RWPE1 (cell line): ENCODE measurements at regions not wholly inside any gene's neighbourhood (a gene's known extent, or its start where the extent isn't known, plus 50 kb on each side); places are given as distances from the start of the nearest gene placed in this dataset.

ENCODE experiments used
- CTCF ChIA-PET: fragments of 350-600 bp; sonication (Branson Sonifier 250); formaldehyde crosslinking; extraction: SDS; loops from one replicate; lab custom pipeline; 2021; lab: Yijun Ruan, JAX
- POLR2A ChIA-PET: fragments of 400-600 bp; formaldehyde crosslinking; extraction: SDS; loops from one replicate; lab custom pipeline; 2020; ENCODE audit warnings: antibody characterized with exemption; ENCODE audit not compliant: low non-redundant PET; lab: Yijun Ruan, JAX
- DNase-seq: peaks from one replicate; pipeline ENCODE4 v3.0.0; 2012; ENCODE audit warnings: low spot score
- H3K27ac ChIP-seq: fragments of 450-650 bp; 2 replicates; pipeline ENCODE4 v1.5.1; 2017
- TF ChIP-seq, protein P1 (sequence below): fragments of 450-650 bp; conservative IDR thresholded peaks from 2 replicates; pipeline ENCODE4 v1.5.1; 2017; ENCODE audit warnings: low read depth, mild to moderate bottlenecking

DNA sequence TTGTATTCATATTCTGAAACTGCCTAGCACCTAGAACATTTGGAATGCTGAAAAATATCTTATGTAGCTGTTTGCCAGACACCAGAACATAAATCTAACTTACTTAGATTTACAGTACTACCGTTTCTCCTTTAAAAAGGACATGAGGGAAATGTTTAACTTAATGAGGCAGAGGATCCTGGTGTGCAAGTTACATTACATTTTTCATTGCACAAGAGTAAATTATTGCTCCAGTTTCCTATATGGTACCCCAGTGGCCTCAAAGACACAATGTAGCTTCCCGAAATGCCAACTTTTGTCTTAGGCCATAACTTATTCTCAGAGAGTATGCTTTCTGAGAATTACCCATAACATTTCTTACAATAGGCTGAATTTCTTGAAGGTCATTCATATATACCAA lies 105.5 kb upstream of the DTNA start:
- DNase-seq, result no peak
- TF ChIP-seq, protein P1, sequence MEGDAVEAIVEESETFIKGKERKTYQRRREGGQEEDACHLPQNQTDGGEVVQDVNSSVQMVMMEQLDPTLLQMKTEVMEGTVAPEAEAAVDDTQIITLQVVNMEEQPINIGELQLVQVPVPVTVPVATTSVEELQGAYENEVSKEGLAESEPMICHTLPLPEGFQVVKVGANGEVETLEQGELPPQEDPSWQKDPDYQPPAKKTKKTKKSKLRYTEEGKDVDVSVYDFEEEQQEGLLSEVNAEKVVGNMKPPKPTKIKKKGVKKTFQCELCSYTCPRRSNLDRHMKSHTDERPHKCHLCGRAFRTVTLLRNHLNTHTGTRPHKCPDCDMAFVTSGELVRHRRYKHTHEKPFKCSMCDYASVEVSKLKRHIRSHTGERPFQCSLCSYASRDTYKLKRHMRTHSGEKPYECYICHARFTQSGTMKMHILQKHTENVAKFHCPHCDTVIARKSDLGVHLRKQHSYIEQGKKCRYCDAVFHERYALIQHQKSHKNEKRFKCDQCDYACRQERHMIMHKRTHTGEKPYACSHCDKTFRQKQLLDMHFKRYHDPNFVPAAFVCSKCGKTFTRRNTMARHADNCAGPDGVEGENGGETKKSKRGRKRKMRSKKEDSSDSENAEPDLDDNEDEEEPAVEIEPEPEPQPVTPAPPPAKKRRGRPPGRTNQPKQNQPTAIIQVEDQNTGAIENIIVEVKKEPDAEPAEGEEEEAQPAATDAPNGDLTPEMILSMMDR, result no peak
- no peak overlapping the region for H3K27ac ChIP-seq
- POLR2A ChIA-PET, result no interaction called here
- CTCF ChIA-PET, result no interaction called here

DNA sequence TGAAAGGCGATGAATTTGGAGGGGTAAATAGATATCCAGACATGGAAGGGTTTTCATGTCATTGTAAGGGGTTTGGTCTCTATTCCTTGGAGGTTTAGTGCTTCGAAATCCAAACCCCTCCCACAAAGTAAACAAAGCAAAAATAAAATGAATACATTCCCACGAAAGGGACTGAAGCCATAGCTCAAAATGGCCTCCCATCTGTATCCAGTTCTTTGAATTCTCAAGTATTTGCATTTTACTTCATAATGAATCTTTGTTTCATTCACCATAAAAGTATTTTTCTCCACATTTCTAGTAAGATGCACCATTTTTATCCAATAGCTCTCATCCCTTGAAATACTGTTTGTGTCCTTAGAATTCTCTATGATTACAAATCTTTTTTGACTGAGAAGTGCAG lies 103.2 kb upstream of the DTNA start:
- POLR2A ChIA-PET, result no interaction called here
- H3K27ac ChIP-seq, result no peak overlapping the region
- no peak for DNase-seq
- CTCF ChIA-PET, result interaction anchor here (1.3 kb wide), 1 partner anchor 54 kb away, joined by 4 read pairs; no protein-coding TSS in a partner anchor
- TF ChIP-seq, protein P1, result no peak

DNA sequence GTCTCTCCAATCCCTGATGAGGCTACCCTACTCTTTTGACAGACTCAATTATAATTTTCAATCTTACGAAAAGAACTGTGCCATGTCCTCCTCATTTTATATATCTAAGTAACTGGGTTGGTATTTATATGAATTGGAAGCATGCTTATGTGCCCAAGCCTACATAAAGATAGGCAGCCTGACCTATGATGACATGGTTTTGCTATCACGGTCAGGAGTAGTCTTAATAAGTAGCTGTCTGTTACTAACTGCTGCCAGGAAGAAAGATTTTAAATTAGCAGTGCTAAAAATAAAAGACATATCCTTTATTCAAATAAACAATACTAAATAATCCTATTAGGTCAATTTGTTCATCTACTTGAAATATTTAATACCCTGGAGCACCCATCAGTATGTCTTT lies 102.0 kb upstream of the DTNA start:
- H3K27ac ChIP-seq, result no peak overlapping the region
- TF ChIP-seq, protein P1, result no peak
- ChIA-PET CTCF (interaction anchor here (0.6 kb wide), 1 partner anchor 259 kb away, joined by 3 read pairs; no protein-coding TSS in a partner anchor), POLR2A (no interaction called here)
- DNase-seq, result no peak

DNA sequence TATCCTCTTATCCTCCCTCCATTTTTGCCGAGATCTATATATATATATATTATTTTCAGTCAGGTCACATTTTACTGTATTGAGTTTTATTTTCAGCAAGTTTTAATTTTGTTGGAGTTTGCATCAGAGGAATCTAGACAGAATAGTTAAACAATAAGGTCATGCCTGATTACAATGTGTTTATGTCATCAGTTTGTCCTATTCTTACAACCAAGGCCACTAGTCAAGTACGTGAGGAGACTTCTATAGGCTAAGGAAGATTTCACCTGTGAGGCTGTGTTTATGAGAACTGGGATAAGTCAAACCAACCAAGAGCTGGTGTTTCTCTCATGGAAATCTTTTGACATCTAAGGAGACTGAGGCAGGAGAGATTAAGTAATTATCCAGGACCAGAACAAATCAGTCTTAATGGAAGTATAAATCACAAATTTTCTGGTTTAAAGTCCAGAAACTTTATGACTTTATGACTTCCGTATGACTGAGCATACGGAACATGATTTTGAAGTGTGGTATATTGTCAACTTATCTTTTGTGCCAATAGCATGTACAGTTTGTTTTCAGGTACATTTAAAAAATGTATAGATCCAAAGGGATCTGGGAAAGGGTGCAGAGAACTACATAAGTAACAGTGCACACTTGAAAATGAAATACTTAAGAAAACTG lies 100.0 kb upstream of the DTNA start:
- TF ChIP-seq, protein P1, result no peak
- ChIA-PET CTCF (no interaction called here), POLR2A (no interaction called here)
- H3K27ac ChIP-seq, result no peak overlapping the region
- DNase-seq, result no peak

DNA sequence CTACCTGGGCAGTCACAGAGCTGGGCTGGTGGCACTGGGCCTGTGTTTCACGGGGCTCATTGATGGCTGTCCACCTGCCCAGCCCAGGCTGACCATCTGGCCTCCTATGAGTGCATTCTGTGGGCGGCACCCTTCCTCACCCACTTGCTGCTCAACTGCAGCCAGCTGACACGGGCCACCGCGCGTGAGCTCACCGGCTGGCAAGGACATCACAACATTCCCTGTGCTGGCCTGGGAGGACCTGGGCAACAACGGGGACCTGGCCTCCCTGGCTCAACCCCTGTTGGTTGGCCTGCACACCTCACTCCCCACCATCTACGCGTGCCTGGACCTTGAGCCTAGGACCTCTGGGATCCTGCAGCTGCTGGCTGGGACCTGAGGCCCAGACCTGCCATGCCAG lies 98.2 kb upstream of the DTNA start:
- no peak overlapping the region for H3K27ac ChIP-seq
- POLR2A ChIA-PET, result no interaction called here
- CTCF ChIA-PET, result interaction anchor here (0.7 kb wide), 1 partner anchor 121 kb away, joined by 3 read pairs; no protein-coding TSS in a partner anchor
- TF ChIP-seq, protein P1, result no peak
- DNase-seq, result no peak

DNA sequence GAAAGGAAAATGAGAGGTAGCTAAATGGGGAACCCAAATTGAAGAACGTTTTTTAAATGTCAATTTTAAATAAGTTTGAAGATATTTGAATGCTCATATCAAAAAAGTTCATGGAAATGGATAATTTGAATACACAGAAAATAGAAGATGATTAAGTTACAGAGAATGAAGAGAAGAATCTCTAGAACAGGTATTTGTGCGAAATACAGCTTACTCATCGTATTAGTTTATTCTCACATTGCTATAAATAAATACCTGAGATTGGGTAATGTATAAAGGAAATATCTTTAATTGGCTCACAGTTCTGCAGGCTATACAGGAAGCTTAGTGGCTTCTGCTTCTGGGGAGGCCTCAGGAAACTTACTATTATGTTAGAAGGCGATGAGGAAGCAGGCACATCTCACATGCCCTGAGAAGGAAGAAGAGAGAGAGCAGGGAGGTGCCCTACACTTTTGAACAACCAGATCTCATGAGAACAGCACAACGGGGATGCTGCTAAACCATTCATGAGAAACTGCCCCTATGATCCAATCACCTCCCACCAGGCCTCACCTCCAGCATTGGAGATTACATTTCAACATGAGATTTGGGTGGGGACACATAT lies 89.7 kb upstream of the DTNA start:
- TF ChIP-seq, protein P1, result no peak
- ChIA-PET CTCF (no interaction called here), POLR2A (no interaction called here)
- no peak overlapping the region for H3K27ac ChIP-seq
- DNase-seq, result no peak
